Islet precursor cell (in vitro differentiated cells): ENCODE measurements at regions not wholly inside any gene's neighbourhood (a gene's known extent, or its start where the extent isn't known, plus 50 kb on each side); places are given as distances from the start of the nearest gene placed in this dataset.
A peak's percentile ranks its signal among the peaks of the same experiment; 100 is the strongest.

ENCODE experiments used
- DNase-seq: peaks from one replicate; pipeline ENCODE4 v3.0.0-alpha.2; 2018

GRCh38 chr1:184141361-184141880 is 89.9 kb downstream of the TSEN15 start:
- no peak for DNase-seq

- no peak for DNase-seq
These were observed 91.9 kb downstream of the TSEN15 start for GRCh38 chr1:184143449-184143848.

- DNase-seq = no peak
These were observed 93.6 kb downstream of the TSEN15 start for GRCh38 chr1:184145083-184145482.

GRCh38 chr1:184146202-184146601 is 94.7 kb downstream of the TSEN15 start:
- DNase-seq = no peak

- DNase-seq = no peak
These were observed 99.4 kb downstream of the TSEN15 start for GRCh38 chr1:184150776-184151531.

GRCh38 chr1:184152434-184152898 is 100.9 kb downstream of the TSEN15 start:
- no peak for DNase-seq

GRCh38 chr1:184152974-184153373 is 101.4 kb downstream of the TSEN15 start:
- no peak for DNase-seq

- DNase-seq = no peak
These were observed 102.2 kb downstream of the TSEN15 start for GRCh38 chr1:184153731-184154130.

GRCh38 chr1:184156521-184157393 is 105.2 kb downstream of the TSEN15 start:
- DNase-seq = peak; percentile 92

- DNase-seq = no peak
These were observed 105.8 kb downstream of the TSEN15 start for GRCh38 chr1:184157394-184157742.

- peak; percentile 62 for DNase-seq
These were observed 107.6 kb downstream of the TSEN15 start for GRCh38 chr1:184158896-184159681.

- peak; percentile 64 for DNase-seq
These were observed 108.7 kb downstream of the TSEN15 start for GRCh38 chr1:184160236-184160635.

GRCh38 chr1:184161071-184161698 is 109.7 kb downstream of the TSEN15 start:
- DNase-seq = peak; percentile 70

GRCh38 chr1:184162281-184162680 is 110.8 kb downstream of the TSEN15 start:
- DNase-seq = no peak

- peak; percentile 72 for DNase-seq
These were observed 112.3 kb downstream of the TSEN15 start for GRCh38 chr1:184163674-184164465.

- DNase-seq = no peak
These were observed 113.0 kb downstream of the TSEN15 start for GRCh38 chr1:184164536-184164935.

GRCh38 chr1:184166485-184166884 is 115.0 kb downstream of the TSEN15 start:
- no peak for DNase-seq

GRCh38 chr1:184167352-184167751 is 115.8 kb downstream of the TSEN15 start:
- DNase-seq = no peak

- DNase-seq = no peak
These were observed 119.2 kb downstream of the TSEN15 start for GRCh38 chr1:184170719-184171118.

GRCh38 chr1:184176058-184176457 is 124.5 kb downstream of the TSEN15 start:
- DNase-seq = no peak

GRCh38 chr1:184181044-184181443 is 129.5 kb downstream of the TSEN15 start:
- DNase-seq = no peak

GRCh38 chr1:184183919-184184318 is 132.4 kb downstream of the TSEN15 start:
- DNase-seq = no peak
